ENCODE measurements at regions not wholly inside any gene's neighbourhood (a gene's known extent, or its start where the extent isn't known, plus 50 kb on each side); places are given as distances from the start of the nearest gene placed in this dataset.

- no peak for TF ChIP-seq CTCF (IDR thresholded peaks at IDR 0.05; ENCODE audit: extremely low read depth, low read depth, low read length)
Observed at GRCh38 chr9:13606586-13606985, 327.1 kb upstream of the MPDZ start.

DNA sequence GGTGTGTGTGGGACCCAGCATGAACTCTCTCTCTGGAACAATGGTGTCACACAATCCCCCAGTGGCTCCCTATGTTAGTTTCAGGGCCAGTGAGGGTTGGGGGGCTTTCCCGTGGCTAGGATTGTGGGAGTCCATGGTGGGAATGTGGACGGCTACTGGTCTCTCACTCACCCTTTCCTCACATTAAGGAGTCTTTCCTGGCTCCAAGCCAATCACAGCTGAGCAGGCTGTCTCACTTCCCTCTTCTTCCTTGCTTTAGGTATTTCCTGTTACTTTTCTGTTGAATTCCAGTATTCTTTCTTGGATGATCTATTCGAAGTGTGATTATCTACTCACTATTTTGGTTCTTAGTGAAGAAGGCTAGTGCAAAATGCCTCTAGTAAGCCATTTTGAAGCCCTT lies 324.4 kb upstream of the MPDZ start:
- H3K9me3 ChIP-seq (ENCODE audit: low read depth, low read length): no peaks in the 10 kb centered on the region
- no peak overlapping the region for H3K27ac ChIP-seq (ENCODE audit: low read depth, low read length)
- H3K36me3 ChIP-seq (ENCODE audit: insufficient read depth, low read length): no peaks in the 10 kb centered on the region
- no peaks in the 10 kb centered on the region for H3K4me1 ChIP-seq (ENCODE audit: insufficient read depth, low read length)
- no peak for TF ChIP-seq CTCF (IDR thresholded peaks at IDR 0.05; ENCODE audit: extremely low read depth, low read depth, low read length)
- H3K27me3 ChIP-seq (ENCODE audit: insufficient read depth, low read length): peaks cover 19% of the 10 kb centered on the region
- H2AFZ ChIP-seq (ENCODE audit: low read length): no peak overlapping the region
- H3K79me2 ChIP-seq (ENCODE audit: insufficient read depth, low read length): no peaks in the 10 kb centered on the region
- no peak for DNase-seq (ENCODE audit: insufficient read length, low spot score, missing footprints)
- no peak overlapping the region for H3K4me3 ChIP-seq (ENCODE audit: insufficient read depth, low read length)
- no peaks in the 10 kb centered on the region for H4K20me1 ChIP-seq (ENCODE audit: insufficient read depth, low read length)
- no peak overlapping the region for H3K4me2 ChIP-seq (ENCODE audit: insufficient read depth, low read length)

More at GRCh38 chr9:13606586-13606985, 327.1 kb upstream of the MPDZ start:
- no peak overlapping the region for H2AFZ ChIP-seq (ENCODE audit: low read length)
- no peaks in the 10 kb centered on the region for H3K79me2 ChIP-seq (ENCODE audit: insufficient read depth, low read length)
- no peaks in the 10 kb centered on the region for H4K20me1 ChIP-seq (ENCODE audit: insufficient read depth, low read length)
- no peak overlapping the region for H3K27ac ChIP-seq (ENCODE audit: low read depth, low read length)
- peaks cover 24% of the 10 kb centered on the region for H3K27me3 ChIP-seq (ENCODE audit: insufficient read depth, low read length)
- H3K4me2 ChIP-seq (ENCODE audit: insufficient read depth, low read length): no peak overlapping the region
- no peaks in the 10 kb centered on the region for H3K36me3 ChIP-seq (ENCODE audit: insufficient read depth, low read length)
- no peak overlapping the region for H3K4me3 ChIP-seq (ENCODE audit: insufficient read depth, low read length)
- H3K9me3 ChIP-seq (ENCODE audit: low read depth, low read length): no peaks in the 10 kb centered on the region
- no peaks in the 10 kb centered on the region for H3K4me1 ChIP-seq (ENCODE audit: insufficient read depth, low read length)
- DNase-seq (ENCODE audit: insufficient read length, low spot score, missing footprints): no peak

GRCh38 chr9:13598738-13599137 lies 319.2 kb upstream of the MPDZ start:
- H2AFZ ChIP-seq (ENCODE audit: low read length): no peak overlapping the region
- DNase-seq (ENCODE audit: insufficient read length, low spot score, missing footprints): no peak
- H3K79me2 ChIP-seq (ENCODE audit: insufficient read depth, low read length): no peaks in the 10 kb centered on the region
- TF ChIP-seq CTCF (IDR thresholded peaks at IDR 0.05; ENCODE audit: extremely low read depth, low read depth, low read length): no peak
- no peaks in the 10 kb centered on the region for H3K36me3 ChIP-seq (ENCODE audit: insufficient read depth, low read length)
- no peak overlapping the region for H3K4me2 ChIP-seq (ENCODE audit: insufficient read depth, low read length)
- H3K27me3 ChIP-seq (ENCODE audit: insufficient read depth, low read length): no peaks in the 10 kb centered on the region
- no peaks in the 10 kb centered on the region for H3K4me1 ChIP-seq (ENCODE audit: insufficient read depth, low read length)
- no peaks in the 10 kb centered on the region for H4K20me1 ChIP-seq (ENCODE audit: insufficient read depth, low read length)
- no peaks in the 10 kb centered on the region for H3K9me3 ChIP-seq (ENCODE audit: low read depth, low read length)
- H3K4me3 ChIP-seq (ENCODE audit: insufficient read depth, low read length): no peak overlapping the region
- no peak overlapping the region for H3K27ac ChIP-seq (ENCODE audit: low read depth, low read length)

DNA sequence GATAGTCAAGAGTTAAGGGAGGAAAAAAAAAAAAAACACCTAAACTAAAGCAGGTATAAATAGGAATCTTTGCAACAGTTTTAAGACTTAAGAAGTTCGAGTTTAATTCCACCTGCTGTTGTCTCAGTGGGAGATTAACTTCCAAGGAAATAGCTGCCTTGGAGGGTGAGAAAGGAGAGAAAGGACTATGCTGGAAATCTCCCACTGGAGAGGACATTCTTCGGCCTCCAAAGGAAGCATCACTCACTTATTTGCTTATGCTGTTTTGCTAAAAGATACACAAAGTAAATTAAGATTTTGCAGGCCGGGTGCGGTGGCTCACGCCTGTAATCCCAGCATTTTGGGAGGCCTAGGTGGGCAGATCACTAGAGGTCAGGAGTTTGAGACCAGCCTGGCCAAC lies 317.9 kb upstream of the MPDZ start:
- no peaks in the 10 kb centered on the region for H3K27me3 ChIP-seq (ENCODE audit: insufficient read depth, low read length)
- no peak overlapping the region for H3K4me3 ChIP-seq (ENCODE audit: insufficient read depth, low read length)
- no peak for TF ChIP-seq CTCF (IDR thresholded peaks at IDR 0.05; ENCODE audit: extremely low read depth, low read depth, low read length)
- no peaks in the 10 kb centered on the region for H3K36me3 ChIP-seq (ENCODE audit: insufficient read depth, low read length)
- no peaks in the 10 kb centered on the region for H3K4me1 ChIP-seq (ENCODE audit: insufficient read depth, low read length)
- no peaks in the 10 kb centered on the region for H3K9me3 ChIP-seq (ENCODE audit: low read depth, low read length)
- DNase-seq (ENCODE audit: insufficient read length, low spot score, missing footprints): no peak
- H3K79me2 ChIP-seq (ENCODE audit: insufficient read depth, low read length): no peaks in the 10 kb centered on the region
- no peaks in the 10 kb centered on the region for H4K20me1 ChIP-seq (ENCODE audit: insufficient read depth, low read length)
- no peak overlapping the region for H2AFZ ChIP-seq (ENCODE audit: low read length)
- no peak overlapping the region for H3K4me2 ChIP-seq (ENCODE audit: insufficient read depth, low read length)
- no peak overlapping the region for H3K27ac ChIP-seq (ENCODE audit: low read depth, low read length)

Data from osteoblast (primary cell).